Stimulated activated naive CD8-positive, alpha-beta T cell treated with anti-CD3 and anti-CD28 coated beads, Interleukin-15, amount 100 ng/mL, for 72 hours (primary cell): ENCODE measurements at regions not wholly inside any gene's neighbourhood (a gene's known extent, or its start where the extent isn't known, plus 50 kb on each side); places are given as distances from the start of the nearest gene placed in this dataset.

Experiments used
- ATAC-seq: fragments of 150-1000 bp; cut with Tn5 transposase; 2 replicates; pipeline ENCODE4 v1.10.0; 2021; ENCODE audit warnings: mild to moderate bottlenecking, moderate library complexity
- DNase-seq, 2 donors: peaks; one replicate each; pipeline ENCODE4 v3.0.0; 2021 to 2022
- H3K27ac Mint-ChIP-seq, 2 donors: one replicate each; pipeline ENCODE4 v1.8.0; 2022; ENCODE audit warnings: mild to moderate bottlenecking in 2 of 2, mixed read lengths in 2 of 2, moderate library complexity in 2 of 2
- H3K27me3 Mint-ChIP-seq: one replicate; pipeline ENCODE4 v1.8.0; 2022; ENCODE audit warnings: mixed read lengths
- H3K4me1 Mint-ChIP-seq: one replicate; pipeline ENCODE4 v1.8.0; 2022; ENCODE audit warnings: mild to moderate bottlenecking, mixed read lengths
- H3K4me3 Mint-ChIP-seq, 2 donors: one replicate each; pipeline ENCODE4 v1.8.0; 2022; ENCODE audit warnings: mild to moderate bottlenecking in 2 of 2, mixed read lengths in 2 of 2, moderate library complexity in 1 of 2
- H3K9me3 Mint-ChIP-seq, 2 donors: one replicate each; pipeline ENCODE4 v1.8.0; 2022; ENCODE audit warnings: mixed read lengths in 2 of 2

DNA sequence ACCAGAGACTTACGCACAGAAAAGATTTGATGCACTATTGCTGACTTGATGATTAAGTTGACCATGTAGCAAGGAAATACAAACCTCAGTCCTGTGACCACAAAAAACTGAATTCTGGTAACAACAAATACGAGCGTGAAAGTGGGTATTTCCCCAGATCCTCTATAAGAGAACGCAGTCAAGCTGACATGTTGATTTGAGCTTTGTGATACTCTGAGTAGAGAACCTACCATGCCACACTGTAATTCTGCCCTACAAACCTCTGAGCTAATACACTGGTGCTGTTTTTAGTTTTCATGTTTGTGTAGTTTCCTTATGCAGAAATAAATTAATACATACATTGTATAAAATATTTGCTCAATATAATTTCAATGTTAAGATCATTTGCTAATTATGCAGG lies 565.6 kb upstream of the EPHA5 start:
- DNase-seq: no peak
- Mint-ChIP-seq H3K27ac (no peak overlapping the region), H3K9me3 (peaks cover 9 to 14% of the 10 kb centered on the region in 2 donors), H3K27me3 (no peaks in the 10 kb centered on the region), H3K4me3 (no peak overlapping the region), H3K4me1 (no peaks in the 10 kb centered on the region)
- no peak for ATAC-seq

DNA sequence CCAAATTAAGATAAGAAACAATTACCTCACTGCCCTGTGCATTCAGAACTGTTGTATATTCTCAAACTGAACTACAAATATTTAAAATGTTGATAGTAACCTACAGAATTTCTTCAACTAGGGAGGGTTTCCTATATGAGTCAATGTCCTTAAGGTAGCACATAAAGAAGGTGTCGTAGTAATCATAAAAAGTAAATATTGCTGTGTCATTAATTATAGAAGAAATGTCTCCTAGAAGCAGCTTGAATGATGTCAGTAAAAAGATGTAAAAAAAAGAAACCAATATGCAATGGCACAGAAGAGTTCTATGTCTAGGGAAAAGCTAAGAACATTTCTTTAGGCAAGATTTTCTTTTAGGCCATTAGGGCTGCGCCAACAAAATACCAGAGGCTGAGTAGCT lies 559.6 kb upstream of the EPHA5 start:
- ATAC-seq: no peak
- Mint-ChIP-seq H3K9me3 (no peaks in the 10 kb centered on the region), H3K27ac (no peak overlapping the region), H3K4me3 (no peak overlapping the region), H3K27me3 (no peaks in the 10 kb centered on the region), H3K4me1 (no peaks in the 10 kb centered on the region)
- no peak for DNase-seq

DNA sequence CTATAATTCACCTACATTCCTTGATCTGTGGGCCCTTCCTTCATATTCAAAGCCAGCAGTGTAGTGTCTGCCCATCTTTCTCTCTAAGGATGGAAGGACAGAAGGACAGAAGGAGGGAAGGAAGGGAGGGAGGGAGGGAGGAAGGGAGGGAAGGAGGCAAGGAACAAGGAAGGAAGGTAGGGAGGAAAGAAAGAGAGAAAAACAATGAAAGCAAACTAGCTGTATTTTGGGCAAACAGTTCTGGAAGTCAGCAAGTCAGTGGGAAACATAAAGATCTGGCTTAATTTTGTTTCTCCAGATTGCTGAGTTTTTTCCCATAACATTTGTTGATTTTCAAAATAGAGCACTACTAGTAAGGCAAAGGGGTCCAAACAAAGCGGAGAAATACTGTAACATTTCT lies 555.2 kb upstream of the EPHA5 start:
- ATAC-seq (no peak), DNase-seq (no peak)
- Mint-ChIP-seq H3K9me3 (no peaks in the 10 kb centered on the region), H3K4me3 (no peak overlapping the region), H3K4me1 (no peaks in the 10 kb centered on the region), H3K27me3 (no peaks in the 10 kb centered on the region), H3K27ac (no peak overlapping the region)

DNA sequence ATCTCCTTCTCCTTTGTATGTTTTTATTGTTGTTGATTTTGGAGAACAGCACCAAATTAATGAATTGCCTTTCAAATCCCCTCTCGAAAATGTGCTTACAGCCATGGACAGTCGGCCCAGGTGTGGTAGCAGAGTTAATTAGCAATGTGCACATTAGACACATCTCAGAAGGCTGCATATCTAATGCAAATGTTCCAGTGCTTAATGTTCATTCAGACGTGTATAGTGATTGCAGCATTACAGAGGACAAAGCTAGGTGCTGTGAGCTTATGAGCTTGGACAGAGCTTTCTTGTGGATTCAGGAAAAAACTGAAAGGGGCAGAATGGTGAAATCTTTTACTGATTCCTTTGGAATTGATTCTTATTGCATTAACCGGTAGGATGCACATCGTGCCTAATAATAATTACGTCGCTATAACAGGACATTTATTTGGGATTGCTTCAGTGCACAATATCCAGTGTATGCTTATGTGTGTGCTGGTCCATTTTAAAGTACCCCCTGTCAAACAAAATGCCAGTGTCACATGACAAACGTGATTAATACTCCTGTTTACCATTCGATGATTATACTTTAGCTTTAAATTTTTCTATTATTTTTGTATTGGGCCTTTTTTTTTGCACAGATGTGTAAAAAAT lies 552.9 kb upstream of the EPHA5 start:
- ATAC-seq: no peak
- H3K27ac Mint-ChIP-seq: no peak overlapping the region
- no peaks in the 10 kb centered on the region for H3K27me3 Mint-ChIP-seq
- H3K4me1 Mint-ChIP-seq: no peaks in the 10 kb centered on the region
- no peak overlapping the region for H3K4me3 Mint-ChIP-seq
- no peak for DNase-seq
- H3K9me3 Mint-ChIP-seq: no peaks in the 10 kb centered on the region

DNA sequence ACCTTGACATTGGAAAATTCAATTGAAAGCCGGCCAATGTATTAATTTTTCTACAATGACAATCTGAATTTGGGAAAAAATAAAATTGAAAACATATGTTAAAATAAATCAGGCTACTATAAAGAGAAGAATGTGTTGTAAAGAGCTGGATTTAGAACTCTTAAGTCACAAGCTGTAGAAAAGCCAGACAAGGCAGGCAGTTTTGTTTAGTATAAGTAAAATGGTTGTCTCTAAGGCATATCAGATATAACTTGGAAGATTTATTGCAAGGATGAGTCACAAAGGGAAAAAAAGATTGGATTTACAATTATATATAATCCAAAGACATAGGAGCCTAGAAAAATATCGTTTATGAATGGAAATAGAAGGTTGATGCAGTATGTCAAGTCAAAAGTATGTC lies 549.1 kb upstream of the EPHA5 start:
- no peak for DNase-seq
- Mint-ChIP-seq H3K27me3 (no peaks in the 10 kb centered on the region), H3K4me1 (no peaks in the 10 kb centered on the region), H3K4me3 (no peak overlapping the region), H3K27ac (no peak overlapping the region), H3K9me3 (no peaks in the 10 kb centered on the region)
- no peak for ATAC-seq

DNA sequence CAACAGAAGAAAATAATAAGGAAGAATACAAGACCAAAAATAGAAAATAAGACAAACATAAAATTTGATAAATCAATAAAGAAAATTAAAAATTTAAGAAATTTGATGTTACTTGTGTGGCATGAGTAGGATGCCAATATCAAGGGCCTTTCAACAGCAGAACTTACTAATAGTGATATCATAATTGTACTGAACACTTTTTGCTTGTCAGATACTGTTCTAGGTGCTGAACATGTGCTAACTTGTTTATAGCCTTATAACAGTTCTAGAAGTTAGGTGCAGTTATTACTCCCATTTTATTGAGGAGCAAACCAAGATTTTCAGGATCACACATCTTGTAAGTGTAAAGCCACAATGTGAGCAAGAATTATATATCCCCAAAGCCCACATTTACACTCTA lies 546.0 kb upstream of the EPHA5 start:
- Mint-ChIP-seq H3K27ac (no peak overlapping the region), H3K4me1 (no peaks in the 10 kb centered on the region)

DNA sequence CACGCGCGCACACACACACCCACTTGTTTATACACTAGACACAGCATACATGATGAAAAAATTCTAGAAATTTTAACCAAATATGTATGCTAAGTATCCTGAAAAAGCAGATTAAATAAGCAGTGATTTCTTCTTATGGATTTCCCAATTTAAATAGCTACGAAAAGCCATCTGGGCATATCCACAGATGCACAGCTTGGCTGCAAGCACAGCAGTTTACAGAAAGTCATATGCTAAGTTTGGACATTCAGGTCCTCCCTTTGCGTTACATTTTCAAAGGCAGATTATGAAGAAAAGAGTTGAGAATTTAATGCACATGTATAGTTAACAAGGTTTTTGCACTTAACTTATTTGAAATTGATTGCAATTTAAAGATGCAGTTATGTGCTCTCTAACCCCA lies 542.2 kb upstream of the EPHA5 start:
- H3K27me3 Mint-ChIP-seq: no peaks in the 10 kb centered on the region
- no peak overlapping the region for H3K4me3 Mint-ChIP-seq
- ATAC-seq (no peak), DNase-seq (no peak)
- peaks cover 7 to 23% of the 10 kb centered on the region in 2 donors for H3K9me3 Mint-ChIP-seq
- no peak overlapping the region for H3K27ac Mint-ChIP-seq
- no peaks in the 10 kb centered on the region for H3K4me1 Mint-ChIP-seq

More for the DNA sequence above, 546.0 kb upstream of the EPHA5 start:
- peaks cover 0 to 5% of the 10 kb centered on the region in 2 donors for H3K9me3 Mint-ChIP-seq
- ATAC-seq (no peak), DNase-seq (no peak)
- no peaks in the 10 kb centered on the region for H3K27me3 Mint-ChIP-seq
- H3K4me3 Mint-ChIP-seq: no peak overlapping the region

DNA sequence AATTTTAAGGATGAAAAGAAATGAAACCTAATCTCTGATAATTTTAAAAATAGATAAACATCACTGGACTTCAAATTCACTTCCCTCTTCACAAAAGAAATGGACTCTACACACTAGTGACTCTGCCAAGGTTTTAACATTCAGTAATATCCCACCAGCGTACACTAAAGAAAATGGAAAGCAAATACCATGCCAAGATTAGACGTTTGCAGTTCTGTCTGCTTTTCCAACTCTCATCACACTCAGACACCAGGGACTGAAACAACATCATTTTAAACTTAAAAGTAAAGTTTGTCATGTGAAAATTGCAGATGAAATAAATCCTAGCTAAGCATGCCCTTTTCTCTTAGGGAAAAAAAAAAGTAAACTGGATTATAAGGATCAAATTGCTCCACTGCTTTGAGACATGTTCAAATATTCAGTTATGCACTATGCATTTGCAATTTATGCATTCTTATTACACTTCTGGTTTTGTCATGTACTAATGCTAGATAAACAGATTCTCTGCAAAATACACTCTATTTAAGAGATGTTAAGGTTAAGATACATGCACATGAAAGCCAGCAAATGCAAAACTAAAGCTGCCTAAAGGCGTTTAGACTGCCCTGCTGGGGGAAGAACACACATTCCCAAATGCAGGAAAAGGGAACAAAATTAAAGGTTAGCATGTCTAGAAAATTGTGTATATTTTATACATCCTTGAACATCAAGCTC lies 534.4 kb upstream of the EPHA5 start:
- H3K4me1 Mint-ChIP-seq: no peaks in the 10 kb centered on the region
- H3K4me3 Mint-ChIP-seq: no peak overlapping the region
- DNase-seq: no peak
- ATAC-seq: no peak
- no peaks in the 10 kb centered on the region for H3K27me3 Mint-ChIP-seq
- no peak overlapping the region for H3K27ac Mint-ChIP-seq
- H3K9me3 Mint-ChIP-seq: peaks cover 0 to 13% of the 10 kb centered on the region in 2 donors

DNA sequence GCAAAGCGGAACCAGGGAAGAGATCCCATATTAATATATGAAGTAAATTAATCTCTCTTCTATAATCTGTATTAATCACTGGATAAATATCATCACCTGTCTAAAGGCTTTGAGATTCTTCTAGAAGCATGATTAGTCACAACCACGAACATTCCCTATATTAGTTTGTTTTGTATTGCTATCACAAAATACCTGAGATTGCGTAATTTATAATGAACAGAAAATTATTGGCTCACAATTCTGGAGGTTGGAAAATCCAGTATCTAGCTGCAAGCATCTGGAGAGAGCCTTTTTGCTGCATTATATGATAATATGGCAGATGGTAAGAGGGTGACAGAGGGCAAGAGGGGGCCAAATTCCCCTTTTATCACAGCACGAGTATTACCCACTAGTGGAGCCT lies 532.6 kb upstream of the EPHA5 start:
- no peaks in the 10 kb centered on the region for H3K4me1 Mint-ChIP-seq
- peak overlapping the region in 1 of 2 donors; percentile 42 for H3K27ac Mint-ChIP-seq
- H3K9me3 Mint-ChIP-seq: no peaks in the 10 kb centered on the region
- ATAC-seq: no peak
- no peak overlapping the region for H3K4me3 Mint-ChIP-seq
- H3K27me3 Mint-ChIP-seq: no peaks in the 10 kb centered on the region
- DNase-seq: no peak

DNA sequence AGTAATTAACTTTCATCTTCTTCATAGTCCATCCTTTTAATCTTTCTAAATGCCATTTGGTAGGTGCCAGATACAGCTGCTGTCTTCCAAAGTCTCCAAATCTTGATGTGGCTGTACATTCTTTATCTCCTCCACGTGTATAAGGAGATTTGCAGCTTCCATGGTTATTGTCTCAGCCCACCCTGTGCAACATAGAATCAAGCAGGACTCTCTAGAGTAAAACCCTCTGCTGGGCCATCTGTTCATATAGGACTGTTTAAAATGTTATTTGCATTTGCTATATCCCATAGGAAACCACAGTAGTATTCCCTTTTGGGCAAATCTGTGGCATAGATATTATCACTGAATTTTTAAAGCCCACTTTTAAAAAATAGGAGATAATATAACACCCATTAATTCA lies 527.2 kb upstream of the EPHA5 start:
- no peaks in the 10 kb centered on the region for H3K9me3 Mint-ChIP-seq
- no peak overlapping the region for H3K27ac Mint-ChIP-seq
- H3K27me3 Mint-ChIP-seq: no peaks in the 10 kb centered on the region
- no peak for DNase-seq
- ATAC-seq: no peak
- no peaks in the 10 kb centered on the region for H3K4me1 Mint-ChIP-seq
- H3K4me3 Mint-ChIP-seq: no peak overlapping the region

DNA sequence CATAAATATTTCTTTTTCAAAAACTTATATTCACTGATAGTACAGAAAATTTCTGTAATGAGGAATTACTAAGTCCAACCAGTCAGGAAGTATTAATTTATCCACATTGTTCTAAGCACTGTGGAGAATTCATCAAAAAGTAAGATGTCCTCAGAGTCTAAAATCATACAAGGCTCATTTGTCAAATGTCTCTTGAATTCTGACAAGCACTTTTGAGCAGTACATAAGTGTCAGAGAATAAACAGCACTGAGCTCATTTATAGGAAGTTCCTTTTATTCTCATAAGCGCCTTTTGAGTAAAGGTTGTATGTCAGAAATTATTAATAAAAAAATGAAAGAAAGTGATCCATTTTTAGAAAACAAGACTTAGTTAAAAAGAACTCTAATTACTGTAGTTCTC lies 523.2 kb upstream of the EPHA5 start:
- Mint-ChIP-seq H3K27ac (no peak overlapping the region), H3K9me3 (no peaks in the 10 kb centered on the region), H3K27me3 (no peaks in the 10 kb centered on the region), H3K4me3 (no peak overlapping the region), H3K4me1 (no peaks in the 10 kb centered on the region)
- ATAC-seq (no peak), DNase-seq (no peak)

DNA sequence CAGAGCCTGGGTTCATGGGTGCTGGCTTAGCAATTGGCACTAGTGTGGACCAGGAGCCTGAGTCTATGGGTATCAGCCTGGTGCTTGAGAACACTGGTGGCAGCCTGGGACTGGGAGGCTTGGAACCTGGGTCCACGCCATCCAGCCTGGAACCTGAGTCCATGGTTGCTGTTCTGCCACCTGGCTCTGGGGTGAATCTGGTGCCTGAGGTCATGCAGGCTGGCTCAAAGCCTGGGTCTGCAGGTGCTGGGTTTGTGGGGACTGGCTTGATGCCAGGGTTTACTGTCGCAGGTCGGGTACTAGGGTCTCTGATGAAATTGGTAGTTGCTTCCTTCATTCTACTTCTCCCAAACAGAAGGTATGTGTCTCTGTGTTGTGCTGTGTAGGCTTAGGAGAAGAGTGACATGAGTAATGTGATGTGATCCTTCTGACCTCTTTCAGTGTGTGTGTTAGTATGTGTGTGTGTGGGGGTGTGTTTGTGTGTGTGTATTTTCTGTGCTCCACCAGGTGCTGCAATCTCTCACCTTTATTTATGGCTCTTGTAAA lies 517.0 kb upstream of the EPHA5 start:
- Mint-ChIP-seq H3K4me3 (no peak overlapping the region), H3K9me3 (peaks cover 0 to 12% of the 10 kb centered on the region in 2 donors), H3K27me3 (no peaks in the 10 kb centered on the region), H3K27ac (no peak overlapping the region), H3K4me1 (no peaks in the 10 kb centered on the region)
- DNase-seq: no peak
- no peak for ATAC-seq

DNA sequence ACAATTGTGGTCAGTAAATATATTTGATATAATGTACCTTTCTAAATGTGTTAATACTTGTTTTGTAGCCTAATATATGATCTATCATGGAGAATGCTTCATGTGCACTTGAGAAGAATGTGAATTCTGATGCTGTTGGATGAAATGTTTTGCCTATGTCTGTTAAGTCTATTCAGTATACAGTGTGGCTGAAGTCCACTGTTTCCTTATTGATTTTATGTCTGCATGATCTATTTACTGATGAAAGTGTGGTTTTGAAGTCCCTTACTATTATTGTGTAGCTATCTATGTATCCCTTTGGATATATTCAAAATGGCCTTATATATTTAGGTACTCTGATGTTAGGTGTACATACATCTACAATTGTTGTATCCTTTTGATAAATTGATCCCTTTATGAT lies 515.8 kb upstream of the EPHA5 start:
- H3K4me1 Mint-ChIP-seq: no peaks in the 10 kb centered on the region
- DNase-seq: no peak
- H3K9me3 Mint-ChIP-seq: peaks cover 8 to 18% of the 10 kb centered on the region in 2 donors
- no peaks in the 10 kb centered on the region for H3K27me3 Mint-ChIP-seq
- no peak overlapping the region for H3K4me3 Mint-ChIP-seq
- no peak for ATAC-seq
- no peak overlapping the region for H3K27ac Mint-ChIP-seq

DNA sequence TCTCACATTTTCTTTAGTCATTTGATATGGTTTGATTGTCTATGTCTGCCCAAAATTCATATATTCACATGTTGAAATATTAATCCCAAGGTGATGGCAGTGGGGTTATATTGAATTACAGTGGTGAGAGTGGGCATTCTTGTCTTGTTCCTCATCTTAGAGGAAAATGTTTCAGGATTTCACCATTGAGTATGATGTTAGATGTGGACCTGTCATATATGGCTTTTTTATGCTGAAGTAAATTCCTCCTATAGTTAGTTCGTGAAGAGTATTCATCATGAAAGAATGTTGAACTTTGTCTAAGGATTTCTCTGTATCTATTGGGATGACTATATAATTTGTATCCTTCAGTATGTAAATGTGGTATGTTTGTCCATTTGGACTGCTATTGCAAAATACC lies 512.3 kb upstream of the EPHA5 start:
- H3K4me3 Mint-ChIP-seq: no peak overlapping the region
- no peak overlapping the region for H3K27ac Mint-ChIP-seq
- no peak for ATAC-seq
- H3K9me3 Mint-ChIP-seq: peaks cover 12 to 15% of the 10 kb centered on the region in 2 donors
- no peaks in the 10 kb centered on the region for H3K4me1 Mint-ChIP-seq
- DNase-seq: no peak
- H3K27me3 Mint-ChIP-seq: no peaks in the 10 kb centered on the region

DNA sequence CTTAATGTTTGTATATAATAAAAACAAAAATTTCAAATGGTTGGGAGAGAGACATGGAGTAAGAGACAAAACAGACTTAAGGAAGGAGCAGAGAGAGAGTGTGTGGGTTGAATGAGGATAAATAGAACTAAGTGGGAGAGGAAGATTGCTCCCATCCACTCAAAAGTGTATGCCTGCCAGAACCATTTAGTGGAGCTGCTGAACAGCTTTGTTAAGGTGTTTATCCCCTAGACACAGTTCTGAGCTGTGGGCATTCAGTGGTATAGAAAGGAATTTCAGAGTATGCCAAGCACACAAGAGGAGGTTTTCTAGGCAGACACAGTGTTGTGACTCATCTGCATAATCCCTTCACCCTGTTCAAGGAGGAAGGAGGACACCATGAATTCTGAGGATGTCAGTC lies 508.6 kb upstream of the EPHA5 start:
- H3K9me3 Mint-ChIP-seq: peaks cover 12 to 14% of the 10 kb centered on the region in 2 donors
- ATAC-seq (no peak), DNase-seq (no peak)
- no peaks in the 10 kb centered on the region for H3K27me3 Mint-ChIP-seq
- no peak overlapping the region for H3K27ac Mint-ChIP-seq
- no peak overlapping the region for H3K4me3 Mint-ChIP-seq
- no peaks in the 10 kb centered on the region for H3K4me1 Mint-ChIP-seq

DNA sequence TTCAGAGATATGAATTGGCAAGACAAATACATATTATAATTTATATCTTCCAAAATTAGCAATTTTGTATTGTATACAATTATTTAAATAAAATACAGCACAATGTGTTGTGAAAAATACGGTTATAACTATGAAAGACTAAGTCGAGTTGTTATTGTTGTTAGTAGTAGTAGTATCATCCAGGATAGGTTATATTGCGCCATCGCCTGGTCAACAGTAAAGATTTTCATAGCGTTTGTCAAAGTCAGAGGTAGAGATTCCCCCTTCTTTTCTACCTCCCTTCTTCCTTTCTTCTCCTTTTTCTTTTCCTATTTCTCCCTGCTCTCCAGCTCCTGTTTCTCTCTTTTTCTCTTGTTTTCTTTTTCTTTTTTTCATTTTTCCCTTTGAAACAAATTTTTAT lies 499.1 kb upstream of the EPHA5 start:
- Mint-ChIP-seq H3K27me3 (no peaks in the 10 kb centered on the region), H3K4me3 (no peak overlapping the region), H3K9me3 (peaks cover 10 to 11% of the 10 kb centered on the region in 2 donors), H3K4me1 (no peaks in the 10 kb centered on the region), H3K27ac (no peak overlapping the region)
- DNase-seq: no peak
- ATAC-seq: no peak
